ENCODE measurements at regions not wholly inside any gene's neighbourhood (a gene's known extent, or its start where the extent isn't known, plus 50 kb on each side); places are given as distances from the start of the nearest gene placed in this dataset.

- TF ChIP-seq CTCF (conservative IDR thresholded peaks at IDR 0.05; ENCODE audit: low read depth, low read length) = no peak
- TF ChIP-seq USF2 (IDR thresholded peaks at IDR 0.05; ENCODE audit: low read depth, low read length) = no peak
- no peak for TF ChIP-seq POLR2A (IDR thresholded peaks at IDR 0.05; ENCODE audit: low read depth, low read length)
- TF ChIP-seq CEBPB (IDR thresholded peaks at IDR 0.05; ENCODE audit: low read depth, low read length) = no peak
- TF ChIP-seq MAFK (IDR thresholded peaks at IDR 0.05; ENCODE audit: low read depth, low read length) = no peak
- TF ChIP-seq RFX5 (IDR thresholded peaks at IDR 0.05; ENCODE audit: low read depth, low read length) = no peak
- TF ChIP-seq CHD1 (IDR thresholded peaks at IDR 0.05; ENCODE audit: low read depth, low read length) = no peak
These were observed 588.6 kb downstream of the DNAJB9 start for GRCh38 chr7:109158246-109158645.
